ENCODE measurements at regions not wholly inside any gene's neighbourhood (a gene's known extent, or its start where the extent isn't known, plus 50 kb on each side); places are given as distances from the start of the nearest gene placed in this dataset.

DNA sequence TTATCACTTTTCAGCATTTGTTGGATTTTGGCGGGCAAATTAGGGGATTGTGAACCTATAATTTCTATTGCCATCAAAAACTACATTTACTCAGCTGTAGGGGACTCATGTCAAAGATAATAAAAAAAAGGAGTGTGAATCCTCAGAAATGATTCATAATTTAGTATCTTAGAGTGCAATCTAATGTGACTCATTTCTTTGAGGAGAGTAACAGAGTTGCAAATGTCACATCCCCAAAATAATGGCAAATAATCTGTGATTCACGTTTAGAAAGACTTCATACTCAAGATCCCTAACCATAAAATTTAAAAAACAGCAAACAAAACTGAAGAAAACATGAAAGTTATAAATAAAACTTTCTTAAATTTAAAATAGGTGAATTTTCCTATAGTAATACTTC lies 373.0 kb downstream of the CDH2 start:
- no peaks in the 10 kb centered on the region for H3K36me3 ChIP-seq (ENCODE audit: insufficient read depth in 1 of 2, low read depth in 1 of 2)
- no peak for ATAC-seq
- 26 to 78% (median 55%) methylated on average over 2 of the region's 2 CpGs for WGBS, 3 donors
- H3K4me1 ChIP-seq, result no peaks in the 10 kb centered on the region
- no peak overlapping the region for H3K4me3 ChIP-seq
- TF ChIP-seq CTCF (IDR thresholded peaks at IDR 0.05), result no peak
- no peaks in the 10 kb centered on the region for H3K9me3 ChIP-seq
- no peaks in the 10 kb centered on the region for H3K27me3 ChIP-seq (ENCODE audit: insufficient read depth in 3 of 3, low read length in 2 of 3)
- no peak for DNase-seq
- intact Hi-C loops (cut with DNase I), result no loop called here
- no peak overlapping the region for H3K27ac ChIP-seq

- Histone ChIP-seq H3K9me3 (no peaks in the 10 kb centered on the region), H3K4me1 (no peaks in the 10 kb centered on the region), H3K4me3 (no peak overlapping the region), H3K27ac (no peak overlapping the region), H3K36me3 (ENCODE audit: insufficient read depth in 1 of 2, low read depth in 1 of 2) (no peaks in the 10 kb centered on the region), H3K27me3 (ENCODE audit: insufficient read depth in 3 of 3, low read length in 2 of 3) (no peaks in the 10 kb centered on the region)
- intact Hi-C loops (cut with DNase I), result no loop called here
- no peak for TF ChIP-seq CTCF (IDR thresholded peaks at IDR 0.05)
- ATAC-seq, result no peak
- no peak for DNase-seq
- 38 to 76% (median 59%) methylated on average over 1 of the region's 1 CpG for WGBS, 3 donors
These were observed 379.4 kb downstream of the CDH2 start for GRCh38 chr18:27797484-27797883.

- no peak for ATAC-seq
- Histone ChIP-seq H3K36me3 (ENCODE audit: insufficient read depth in 1 of 2, low read depth in 1 of 2) (no peaks in the 10 kb centered on the region), H3K4me3 (no peak overlapping the region), H3K27ac (no peak overlapping the region), H3K9me3 (no peaks in the 10 kb centered on the region), H3K27me3 (ENCODE audit: insufficient read depth in 3 of 3, low read length in 2 of 3) (no peaks in the 10 kb centered on the region), H3K4me1 (no peaks in the 10 kb centered on the region)
- TF ChIP-seq CTCF (IDR thresholded peaks at IDR 0.05), result no peak
- 73 to 86% (median 77%) methylated on average over 2 of the region's 2 CpGs for WGBS, 3 donors
- intact Hi-C loops (cut with DNase I), result no loop called here
- no peak for DNase-seq
These were observed 382.6 kb downstream of the CDH2 start for GRCh38 chr18:27794181-27794926.

DNA sequence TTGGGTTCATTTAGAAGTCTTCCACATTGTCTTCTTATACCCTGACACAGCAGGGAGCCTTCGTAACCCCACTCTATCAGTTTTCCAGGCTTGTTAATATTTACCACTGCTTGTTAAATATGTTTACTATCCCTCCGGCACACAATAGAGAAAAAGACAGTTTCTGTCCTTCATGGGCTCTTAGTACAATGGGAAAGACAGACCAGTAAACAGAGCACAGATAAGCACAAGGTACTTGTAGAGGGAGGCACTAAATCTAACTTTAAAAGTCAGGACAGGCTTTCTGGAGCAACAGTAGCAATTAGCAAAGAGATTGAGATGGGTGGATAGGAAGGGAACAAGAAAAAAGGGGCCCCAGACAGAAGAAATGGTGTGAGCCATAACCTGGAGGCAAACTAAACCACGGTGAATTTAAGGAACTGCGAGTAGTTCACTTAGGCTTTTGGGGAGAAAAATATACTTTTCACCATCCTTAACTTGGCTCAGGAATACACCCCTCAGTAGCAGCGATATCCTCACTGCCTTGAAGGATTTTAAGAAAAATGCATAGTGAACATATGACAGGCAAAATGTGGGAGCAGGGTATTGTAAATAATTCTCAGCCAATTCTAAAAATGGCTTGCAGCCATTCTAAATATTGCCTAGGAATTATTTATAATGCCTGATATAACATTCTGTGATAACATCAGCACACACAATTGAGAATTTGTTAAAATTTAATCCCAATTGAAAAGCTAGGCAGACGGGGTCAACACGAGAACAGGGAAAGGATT lies 383.7 kb downstream of the CDH2 start:
- Histone ChIP-seq H3K4me1 (no peaks in the 10 kb centered on the region), H3K36me3 (ENCODE audit: insufficient read depth in 1 of 2, low read depth in 1 of 2) (no peaks in the 10 kb centered on the region), H3K9me3 (no peaks in the 10 kb centered on the region), H3K27me3 (ENCODE audit: insufficient read depth in 3 of 3, low read length in 2 of 3) (no peaks in the 10 kb centered on the region), H3K27ac (no peak overlapping the region), H3K4me3 (no peak overlapping the region)
- ATAC-seq (no peak), DNase-seq (no peak)
- TF ChIP-seq CTCF (IDR thresholded peaks at IDR 0.05), result no peak
- intact Hi-C loops (cut with DNase I), result no loop called here
- WGBS, 3 donors, result 77 to 80% (median 79%) methylated on average over 7 of the region's 7 CpGs

Measured in psoas muscle (tissue), 7 donors.